Right renal cortex interstitium (tissue), 3 donors: ENCODE measurements at regions not wholly inside any gene's neighbourhood (a gene's known extent, or its start where the extent isn't known, plus 50 kb on each side); places are given as distances from the start of the nearest gene placed in this dataset.

Source experiments
- DNase-seq, 3 donors: peaks; one replicate each; pipeline ENCODE4 v3.0.0-alpha.2; 2013; ENCODE audit warnings: low read depth in 3 of 3, low spot score in 2 of 3

DNA sequence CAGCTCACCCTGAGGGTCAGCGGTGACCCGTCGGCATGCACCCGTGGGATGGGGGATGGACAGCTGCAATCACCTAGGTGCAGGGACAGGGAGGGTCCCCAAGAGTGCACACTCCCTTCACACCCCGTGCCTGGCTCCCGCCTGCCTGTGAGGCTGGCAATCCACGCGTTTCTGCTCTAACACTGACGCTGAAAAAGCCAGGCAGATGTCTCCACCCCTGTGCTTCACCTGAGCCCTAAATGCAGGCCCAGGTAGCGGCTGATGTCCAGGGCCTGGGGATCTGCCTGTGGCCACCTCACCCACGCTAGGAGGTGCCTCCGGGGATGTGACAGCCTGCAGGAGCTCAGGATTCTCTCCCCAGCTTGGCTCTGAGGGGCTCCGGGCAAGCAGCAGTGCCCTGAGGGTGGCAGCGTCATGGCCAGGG is 212.0 kb upstream of the SALL3 start:
- DNase-seq: no peak

GRCh38 chr18:78768221-78768620 is 211.4 kb upstream of the SALL3 start:
- no peak for DNase-seq

GRCh38 chr18:78768656-78769501 is 210.7 kb upstream of the SALL3 start:
- DNase-seq: no peak

- no peak for DNase-seq
Observed at GRCh38 chr18:78769502-78770105, 210.0 kb upstream of the SALL3 start.

DNA sequence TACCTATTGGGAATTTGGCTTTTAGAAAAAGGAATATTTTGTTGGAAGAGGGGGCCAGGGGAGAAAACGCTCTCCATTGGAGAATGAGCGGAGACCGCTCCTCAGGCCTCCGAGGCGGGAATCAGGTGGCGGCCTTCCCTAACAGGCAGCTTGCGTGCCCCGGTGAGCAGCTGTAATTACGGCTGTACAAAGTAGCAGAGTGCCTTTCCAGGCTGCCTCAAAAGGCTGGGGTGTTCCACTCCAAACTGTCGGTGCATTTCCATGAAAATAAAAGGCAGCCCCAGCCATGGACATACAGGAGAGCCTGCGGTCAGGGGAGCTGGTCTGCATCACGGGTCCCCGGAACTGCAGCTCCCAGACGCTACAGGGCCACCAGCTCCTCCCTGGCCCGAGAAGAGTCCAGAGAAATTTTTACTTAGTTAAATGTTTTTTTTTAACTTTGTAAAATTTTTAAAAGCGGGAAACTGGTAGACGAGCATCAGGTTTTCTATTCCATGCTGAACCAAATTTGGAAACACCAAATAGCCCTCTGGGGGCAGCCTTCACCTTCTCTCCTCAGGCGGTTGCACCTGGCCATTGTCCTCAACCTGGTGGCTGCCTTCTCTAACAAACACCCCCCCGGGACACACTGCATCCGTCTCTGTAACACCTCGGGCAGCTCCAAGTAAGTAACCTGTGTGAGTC is 209.3 kb upstream of the SALL3 start:
- DNase-seq: peak in 1 of 3 donors; percentile 15

- no peak for DNase-seq
Observed at GRCh38 chr18:78770823-78771139, 208.8 kb upstream of the SALL3 start.

DNA sequence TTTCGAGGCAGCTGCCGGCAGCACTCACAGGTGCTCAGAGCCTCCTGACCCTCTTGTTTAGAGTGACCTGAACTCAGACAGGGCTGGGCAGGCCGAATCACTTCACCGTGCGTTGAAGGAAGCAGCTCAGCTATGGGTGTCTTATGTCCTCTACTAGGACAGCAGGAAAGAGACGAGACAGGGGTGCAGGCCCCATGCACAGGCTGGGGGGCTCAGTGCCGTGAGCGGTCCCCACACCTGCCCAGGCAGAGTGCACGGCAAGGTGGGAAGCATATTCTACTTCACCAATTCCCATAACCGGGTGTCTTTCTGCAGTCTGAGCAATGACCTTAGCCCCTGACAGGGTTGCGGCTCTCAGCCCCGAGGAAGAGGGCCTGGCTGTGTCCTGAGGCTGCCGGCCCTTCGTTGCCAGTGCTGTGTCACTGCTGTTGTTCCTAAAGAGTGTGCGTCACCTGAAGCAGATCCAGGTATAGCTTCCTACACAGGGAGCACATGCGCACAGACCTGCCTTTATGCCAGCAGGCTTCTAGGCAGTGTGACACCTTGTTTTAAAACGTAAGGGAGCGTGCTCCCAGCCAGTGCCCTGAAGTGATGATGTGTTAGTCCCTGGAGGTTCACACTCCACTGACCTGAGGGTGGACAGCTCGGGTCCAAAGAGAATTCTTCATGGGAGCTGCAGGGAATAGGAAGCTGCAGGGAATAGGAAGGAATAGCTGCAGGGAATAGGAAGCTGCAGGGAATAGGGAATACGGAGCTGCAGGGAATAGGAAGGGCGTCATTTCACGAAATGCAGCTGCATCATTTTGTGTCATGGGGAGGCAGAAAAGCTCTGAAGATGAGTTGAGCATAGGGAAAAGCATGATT is 207.9 kb upstream of the SALL3 start:
- DNase-seq: no peak

- DNase-seq: no peak
Observed at GRCh38 chr18:78772360-78773302, 207.0 kb upstream of the SALL3 start.

DNA sequence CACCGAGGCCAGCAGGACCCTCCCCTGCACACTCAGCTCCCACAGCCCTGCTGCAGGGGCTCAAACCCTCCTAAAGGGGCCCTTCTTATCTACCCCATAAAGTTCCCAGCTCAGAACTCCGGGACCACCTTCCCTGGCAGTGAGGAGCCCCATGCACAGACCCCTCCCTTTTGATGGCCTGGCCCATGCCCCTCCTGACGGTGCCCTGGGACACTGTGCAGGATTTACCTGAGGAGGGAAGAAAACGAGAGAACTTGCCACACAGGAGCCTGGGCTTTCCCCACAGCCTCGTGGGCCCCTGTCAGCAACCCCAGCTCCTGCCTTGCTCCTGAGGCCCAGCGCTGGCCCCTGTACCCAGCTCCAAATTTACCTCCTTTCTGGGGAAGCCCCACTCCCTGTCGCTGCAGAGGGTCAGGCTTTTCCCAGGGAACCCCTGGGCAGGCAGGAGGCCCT is 206.3 kb upstream of the SALL3 start:
- DNase-seq: no peak

GRCh38 chr18:78773819-78774218 is 205.8 kb upstream of the SALL3 start:
- no peak for DNase-seq

DNA sequence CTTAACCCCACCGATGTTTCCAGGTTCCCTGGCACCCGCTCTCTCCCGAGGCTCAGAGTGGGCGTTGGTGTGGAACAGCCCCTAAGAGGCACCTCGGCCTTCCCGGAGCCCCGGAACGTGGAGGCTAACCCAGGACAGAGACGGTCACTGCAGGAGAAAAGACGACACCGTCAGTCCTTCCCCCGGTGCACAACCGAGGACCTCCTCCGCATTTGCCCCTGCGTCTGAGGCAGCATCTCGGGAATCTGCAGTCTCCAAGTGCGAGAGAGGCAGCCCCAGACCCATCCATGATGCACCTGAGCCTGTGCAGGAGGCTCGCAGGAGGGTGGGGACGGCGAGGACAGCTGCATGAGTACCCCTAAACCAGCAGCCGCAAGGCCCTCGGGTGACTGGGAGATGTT is 204.9 kb upstream of the SALL3 start:
- DNase-seq: no peak

DNA sequence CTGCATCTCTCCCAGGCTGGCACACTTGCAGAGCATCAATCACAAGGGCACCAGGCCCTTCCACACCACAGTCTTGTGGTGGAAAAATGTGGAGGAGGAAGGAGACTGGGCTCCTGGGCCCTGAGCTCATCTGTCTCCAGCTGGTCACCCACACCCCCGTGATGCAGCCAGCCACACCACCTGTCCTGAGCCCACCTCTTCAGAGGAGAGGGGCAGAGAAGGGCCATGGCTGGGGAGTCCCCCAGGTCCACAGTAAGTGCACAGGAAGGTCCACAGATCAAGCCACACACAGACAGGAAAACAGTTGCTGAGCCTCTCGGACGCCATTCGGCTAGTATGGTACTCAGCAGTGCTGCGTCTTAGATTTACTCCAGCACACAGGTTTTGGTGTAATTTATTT is 203.5 kb upstream of the SALL3 start:
- no peak for DNase-seq

DNA sequence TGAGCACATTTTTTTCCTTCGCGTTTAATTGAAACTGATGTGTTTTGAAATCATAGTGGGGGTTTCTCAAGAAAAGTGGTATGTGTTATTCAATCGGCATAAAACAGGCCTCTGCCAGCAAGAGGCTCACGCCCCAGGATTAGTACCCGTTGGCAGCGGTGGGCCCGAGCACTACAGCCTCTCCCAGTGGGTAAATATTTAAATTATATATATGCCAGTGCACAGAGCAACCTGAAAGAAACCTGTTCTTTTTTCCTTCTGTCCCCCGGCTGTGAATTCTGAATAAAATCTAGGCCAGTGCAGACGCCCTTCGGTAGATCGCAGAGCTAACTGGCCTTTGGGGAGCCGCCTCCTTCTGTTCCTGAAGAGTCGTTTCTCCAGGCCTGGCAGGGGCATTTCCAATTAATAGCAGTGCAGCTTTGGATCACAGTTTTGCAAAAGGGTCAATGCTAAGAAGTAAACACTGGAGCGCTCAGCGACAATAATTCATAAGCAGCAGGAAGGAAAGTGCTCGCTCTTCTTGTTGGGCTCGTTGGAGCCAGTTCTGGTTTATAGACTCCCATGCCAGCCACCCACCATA is 202.8 kb upstream of the SALL3 start:
- DNase-seq: no peak

- no peak for DNase-seq
Observed at GRCh38 chr18:78777992-78778391, 201.6 kb upstream of the SALL3 start.

GRCh38 chr18:78778651-78779050 is 201.0 kb upstream of the SALL3 start:
- no peak for DNase-seq

- no peak for DNase-seq
Observed at GRCh38 chr18:78779996-78780718, 199.5 kb upstream of the SALL3 start.

GRCh38 chr18:78780719-78781600 is 198.7 kb upstream of the SALL3 start:
- DNase-seq: no peak

GRCh38 chr18:78781601-78781960 is 198.0 kb upstream of the SALL3 start:
- no peak for DNase-seq
